ENCODE measurements at regions not wholly inside any gene's neighbourhood (a gene's known extent, or its start where the extent isn't known, plus 50 kb on each side); places are given as distances from the start of the nearest gene placed in this dataset.

GRCh38 chr15:95417761-95418160 is 912.7 kb upstream of the NR2F2 start:
- no peak for DNase-seq

- no peak for DNase-seq
Observed at GRCh38 chr15:95422255-95422654, 908.2 kb upstream of the NR2F2 start.

GRCh38 chr15:95425859-95426258 is 904.6 kb upstream of the NR2F2 start:
- no peak for DNase-seq

- no peak for DNase-seq
Observed at GRCh38 chr15:95429345-95429744, 901.2 kb upstream of the NR2F2 start.

GRCh38 chr15:95431518-95431917 is 899.0 kb upstream of the NR2F2 start:
- no peak for DNase-seq

- DNase-seq = no peak
Observed at GRCh38 chr15:95432878-95433405, 897.6 kb upstream of the NR2F2 start.

GRCh38 chr15:95439922-95440376 is 890.6 kb upstream of the NR2F2 start:
- DNase-seq = no peak

- DNase-seq = no peak
Observed at GRCh38 chr15:95440712-95441111, 889.8 kb upstream of the NR2F2 start.

- DNase-seq = no peak
Observed at GRCh38 chr15:95442107-95442719, 888.3 kb upstream of the NR2F2 start.

- no peak for DNase-seq
Observed at GRCh38 chr15:95444860-95445259, 885.6 kb upstream of the NR2F2 start.

- no peak for DNase-seq
Observed at GRCh38 chr15:95446854-95447253, 883.6 kb upstream of the NR2F2 start.

- DNase-seq = no peak
Observed at GRCh38 chr15:95447486-95447885, 883.0 kb upstream of the NR2F2 start.

GRCh38 chr15:95448531-95449229 is 881.8 kb upstream of the NR2F2 start:
- no peak for DNase-seq

- no peak for DNase-seq
Observed at GRCh38 chr15:95449230-95449628, 881.3 kb upstream of the NR2F2 start.

GRCh38 chr15:95450413-95450812 is 880.1 kb upstream of the NR2F2 start:
- DNase-seq = no peak

GRCh38 chr15:95451938-95452337 is 878.6 kb upstream of the NR2F2 start:
- DNase-seq = no peak

GRCh38 chr15:95454403-95455262 is 875.9 kb upstream of the NR2F2 start:
- DNase-seq = no peak

GRCh38 chr15:95457520-95457919 is 873.0 kb upstream of the NR2F2 start:
- no peak for DNase-seq

GRCh38 chr15:95458721-95459120 is 871.8 kb upstream of the NR2F2 start:
- DNase-seq = no peak

GRCh38 chr15:95459273-95459672 is 871.2 kb upstream of the NR2F2 start:
- DNase-seq = no peak

- no peak for DNase-seq
Observed at GRCh38 chr15:95464509-95464908, 866.0 kb upstream of the NR2F2 start.

GRCh38 chr15:95468820-95469219 is 861.7 kb upstream of the NR2F2 start:
- DNase-seq = no peak

GRCh38 chr15:95469496-95470000 is 861.0 kb upstream of the NR2F2 start:
- no peak for DNase-seq

Data from suppressor macrophage treated with lipopolysaccharide for 4 hours (primary cell).